Endometrial microvascular endothelial cells (primary cell): ENCODE measurements at regions not wholly inside any gene's neighbourhood (a gene's known extent, or its start where the extent isn't known, plus 50 kb on each side); places are given as distances from the start of the nearest gene placed in this dataset.

Experiments used
- in situ Hi-C: cut with HindIII; loops from 2 replicates; pipeline ENCODE4 v1.10.0; 2017; ENCODE audit warnings: low sequenced_read_pairs, low pct_unique_long_range_greater_than_20kb; ENCODE audit errors: inconsistent ontology term

GRCh38 chr7:46386428-46387399, 465.6 kb upstream of the IGFBP3 start:
- in situ Hi-C loops: no loop called here

GRCh38 chr7:46385662-46386309, 464.7 kb upstream of the IGFBP3 start:
- in situ Hi-C loops: no loop called here

- in situ Hi-C loops: no loop called here
Observed at GRCh38 chr7:46383605-46384004, 462.5 kb upstream of the IGFBP3 start.

- in situ Hi-C loops: loop anchor here (25.0 kb wide), 1 partner anchor 458 kb away; the partner anchor contains the start of gene IGFBP3
Observed at GRCh38 chr7:46369933-46370654, 449.0 kb upstream of the IGFBP3 start.

GRCh38 chr7:46368871-46369270, 447.8 kb upstream of the IGFBP3 start:
- in situ Hi-C loops: loop anchor here (25.0 kb wide), 1 partner anchor 457 kb away; the partner anchor contains the start of gene IGFBP3

- in situ Hi-C loops: loop anchor here (25.0 kb wide), 1 partner anchor 454 kb away; the partner anchor contains the start of gene IGFBP3
Observed at GRCh38 chr7:46366526-46366925, 445.5 kb upstream of the IGFBP3 start.

- in situ Hi-C loops: loop anchor here (25.0 kb wide), 1 partner anchor 451 kb away; the partner anchor contains the start of gene IGFBP3
Observed at GRCh38 chr7:46363688-46364087, 442.6 kb upstream of the IGFBP3 start.

GRCh38 chr7:46360811-46361210, 439.7 kb upstream of the IGFBP3 start:
- in situ Hi-C loops: loop anchor here (25.0 kb wide), 1 partner anchor 449 kb away; the partner anchor contains the start of gene IGFBP3

GRCh38 chr7:46360296-46360695, 439.2 kb upstream of the IGFBP3 start:
- in situ Hi-C loops: loop anchor here (25.0 kb wide), 1 partner anchor 448 kb away; the partner anchor contains the start of gene IGFBP3

- in situ Hi-C loops: loop anchor here (25.0 kb wide), 1 partner anchor 446 kb away; the partner anchor contains the start of gene IGFBP3
Observed at GRCh38 chr7:46357851-46358250, 436.8 kb upstream of the IGFBP3 start.

- in situ Hi-C loops: loop anchor here (25.0 kb wide), 1 partner anchor 445 kb away; the partner anchor contains the start of gene IGFBP3
Observed at GRCh38 chr7:46357290-46357689, 436.2 kb upstream of the IGFBP3 start.

- in situ Hi-C loops: loop anchor here (25.0 kb wide), 1 partner anchor 444 kb away; the partner anchor contains the start of gene IGFBP3
Observed at GRCh38 chr7:46356371-46356770, 435.3 kb upstream of the IGFBP3 start.

GRCh38 chr7:46355331-46355730, 434.3 kb upstream of the IGFBP3 start:
- in situ Hi-C loops: loop anchor here (25.0 kb wide), 1 partner anchor 443 kb away; the partner anchor contains the start of gene IGFBP3

- in situ Hi-C loops: loop anchor here (25.0 kb wide), 1 partner anchor 440 kb away; the partner anchor contains the start of gene IGFBP3
Observed at GRCh38 chr7:46352004-46352954, 431.2 kb upstream of the IGFBP3 start.

- in situ Hi-C loops: no loop called here
Observed at GRCh38 chr7:46349490-46349889, 428.4 kb upstream of the IGFBP3 start.

- in situ Hi-C loops: no loop called here
Observed at GRCh38 chr7:46344533-46344932, 423.5 kb upstream of the IGFBP3 start.

GRCh38 chr7:46343802-46344201, 422.7 kb upstream of the IGFBP3 start:
- in situ Hi-C loops: no loop called here
